SK-N-SH (cell line): ENCODE measurements at regions not wholly inside any gene's neighbourhood (a gene's known extent, or its start where the extent isn't known, plus 50 kb on each side); places are given as distances from the start of the nearest gene placed in this dataset.
"Not testable (repeated sequence)": the region's sequence is repeated elsewhere in the genome, so short reads cannot be mapped to it uniquely, and the experiment has no call there.

Experiments used
- CTCF ChIA-PET: fragments of 300-600, 350-600 bp; formaldehyde crosslinking; extraction: SDS; loops from one replicate; lab custom pipeline; 2021; lab: Yijun Ruan, JAX
- POLR2A ChIA-PET: fragments of 350-600 bp; sonication (Branson Sonifier 250); formaldehyde crosslinking; extraction: SDS; loops from one replicate; lab custom pipeline; 2020; ENCODE audit warnings: antibody characterized with exemption, inconsistent platforms; lab: Yijun Ruan, JAX
- DNase-seq: peaks from one replicate; pipeline ENCODE4 v3.0.0; 2012
- H2AFZ ChIP-seq: fragments of 200-600 bp; sonication (generic); 2 replicates; pipeline ENCODE4 v1.8.1; 2016; ENCODE audit warnings: antibody characterized with exemption, mild to moderate bottlenecking, low read depth
- H3F3A ChIP-seq: fragments of 200-600 bp; sonication (generic); replicated peaks from 2 replicates; pipeline ENCODE3; 2016; ENCODE audit warnings: antibody characterized with exemption, mild to moderate bottlenecking; ENCODE audit not compliant: insufficient read depth
- H3K27ac ChIP-seq, 2 experiments: fragments of 200-500 bp in 1 of 2; fragments of 200-600 bp in 1 of 2; sonication (Bioruptor generic) in 1 of 2; sonication (generic), shearing (Covaris generic) in 1 of 2; 2 replicates each; pipeline versions ENCODE4 v1.5.1 to v1.6.1; 2014 to 2016; ENCODE audit warnings: low read depth in 2 of 2, inconsistent platforms in 1 of 2, low read length in 1 of 2, mild to moderate bottlenecking in 1 of 2, mixed read lengths in 1 of 2
- H3K27me3 ChIP-seq: fragments of 200-600 bp; sonication (generic), shearing (Covaris generic); 2 replicates; pipeline ENCODE4 v1.6.1; 2016; ENCODE audit warnings: mixed run types; ENCODE audit not compliant: insufficient read depth
- H3K36me3 ChIP-seq, 2 experiments: fragments of 200-500 bp in 1 of 2; fragments of 200-600 bp in 1 of 2; sonication (Bioruptor generic) in 1 of 2; sonication (generic) in 1 of 2; replicated peaks in 1 of 2; 2 replicates each; pipeline versions ENCODE3 to v1.5.1; 2014 to 2016; ENCODE audit warnings: low read length in 1 of 2, mild to moderate bottlenecking in 1 of 2; ENCODE audit not compliant: insufficient read depth in 2 of 2, control insufficient read depth in 1 of 2
- H3K4me1 ChIP-seq, 2 experiments: fragments of 200-500 bp in 1 of 2; fragments of 200-600 bp in 1 of 2; sonication (Bioruptor generic) in 1 of 2; sonication (generic), shearing (Covaris generic) in 1 of 2; 2 replicates each; pipeline versions ENCODE4 v1.5.1 to v1.6.1; 2014 to 2016; ENCODE audit warnings: low read depth in 1 of 2, low read length in 1 of 2, mixed run types in 1 of 2; ENCODE audit not compliant: insufficient read depth in 2 of 2, control insufficient read depth in 1 of 2
- H3K4me2 ChIP-seq: fragments of 200-600 bp; sonication (generic), shearing (Covaris generic); 2 replicates; pipeline ENCODE4 v1.6.1; 2017; ENCODE audit warnings: mixed run types
- H3K4me3 ChIP-seq, 2 experiments: fragments of 200-500 bp in 1 of 2; fragments of 200-600 bp in 1 of 2; sonication (Bioruptor generic) in 1 of 2; sonication (generic), shearing (Covaris generic) in 1 of 2; 2 replicates each; pipeline versions ENCODE4 v1.5.1 to v1.8.1; 2014 to 2016; ENCODE audit warnings: low read depth in 2 of 2, inconsistent platforms in 1 of 2, low read length in 1 of 2, mild to moderate bottlenecking in 1 of 2, mixed read lengths in 1 of 2, moderate library complexity in 1 of 2
- H3K79me2 ChIP-seq: fragments of 200-600 bp; sonication (generic); 2 replicates; pipeline ENCODE4 v1.8.1; 2017; ENCODE audit warnings: mild to moderate bottlenecking; ENCODE audit not compliant: insufficient read depth
- H3K9ac ChIP-seq: fragments of 200-600 bp; sonication (generic); 2 replicates; pipeline ENCODE4 v1.6.1; 2017; ENCODE audit warnings: mixed run types
- H3K9me2 ChIP-seq: fragments of 200-600 bp; sonication (generic); 2 replicates; pipeline ENCODE4 v1.6.1; 2017; ENCODE audit warnings: mixed run types
- H3K9me3 ChIP-seq: fragments of 200-600 bp; sonication (generic); 2 replicates; pipeline ENCODE4 v1.6.1; 2017; ENCODE audit warnings: mixed run types, mild to moderate bottlenecking, moderate library complexity
- H4K20me1 ChIP-seq: fragments of 200-600 bp; sonication (generic); 2 replicates; pipeline ENCODE4 v1.6.1; 2017; ENCODE audit warnings: mild to moderate bottlenecking, mixed run types; ENCODE audit not compliant: insufficient read depth
- CHD2 ChIP-seq: fragments of 150-350 bp; IDR thresholded peaks from 2 replicates; pipeline ENCODE4 v1.6.1; 2018; ENCODE audit warnings: low read length; ENCODE audit not compliant: partially characterized antibody
- FOXJ3 ChIP-seq: sonication (generic); formaldehyde crosslinking; IDR thresholded peaks from 2 replicates; pipeline ENCODE4 v1.5.1; 2020; ENCODE audit warnings: mild to moderate bottlenecking, missing genetic modification reagents
- FOXM1 ChIP-seq: IDR thresholded peaks from 2 replicates; pipeline ENCODE4 v1.4.0; 2012; ENCODE audit warnings: low read depth, mild to moderate bottlenecking
- GABPA ChIP-seq: IDR thresholded peaks from 2 replicates; pipeline ENCODE4 v1.4.0; 2012; ENCODE audit warnings: low read depth, mild to moderate bottlenecking
- MEF2A ChIP-seq: IDR thresholded peaks from 2 replicates; pipeline ENCODE4 v1.4.0; 2012; ENCODE audit warnings: low read depth, borderline replicate concordance
- NRF1 ChIP-seq: IDR thresholded peaks from 2 replicates; pipeline ENCODE4 v1.6.1; 2012; ENCODE audit warnings: low read depth, mild to moderate bottlenecking, low read length
- POLR2AphosphoS5 ChIP-seq: IDR thresholded peaks from 2 replicates; pipeline ENCODE4 v1.6.1; 2012; ENCODE audit warnings: low read depth, low read length
- TEAD4 ChIP-seq: IDR thresholded peaks from 2 replicates; pipeline ENCODE4 v1.4.0; 2012; ENCODE audit warnings: mild to moderate bottlenecking, borderline replicate concordance; ENCODE audit not compliant: insufficient read depth
- ZBTB33 ChIP-seq: IDR thresholded peaks from 2 replicates; pipeline ENCODE4 v1.4.0; 2012; ENCODE audit warnings: low read depth, borderline replicate concordance
- WGBS: methylation state at CpG from one replicate; pipeline ENCODE4 v1.1.6; 2017; ENCODE audit warnings: low lambda C conversion rate; 5-methylcytosine and 5-hydroxymethylcytosine counted together
- TF ChIP-seq, protein P1 (sequence below): IDR thresholded peaks from 2 replicates; pipeline ENCODE4 v1.4.0; 2012; ENCODE audit warnings: low read depth, borderline replicate concordance

DNA sequence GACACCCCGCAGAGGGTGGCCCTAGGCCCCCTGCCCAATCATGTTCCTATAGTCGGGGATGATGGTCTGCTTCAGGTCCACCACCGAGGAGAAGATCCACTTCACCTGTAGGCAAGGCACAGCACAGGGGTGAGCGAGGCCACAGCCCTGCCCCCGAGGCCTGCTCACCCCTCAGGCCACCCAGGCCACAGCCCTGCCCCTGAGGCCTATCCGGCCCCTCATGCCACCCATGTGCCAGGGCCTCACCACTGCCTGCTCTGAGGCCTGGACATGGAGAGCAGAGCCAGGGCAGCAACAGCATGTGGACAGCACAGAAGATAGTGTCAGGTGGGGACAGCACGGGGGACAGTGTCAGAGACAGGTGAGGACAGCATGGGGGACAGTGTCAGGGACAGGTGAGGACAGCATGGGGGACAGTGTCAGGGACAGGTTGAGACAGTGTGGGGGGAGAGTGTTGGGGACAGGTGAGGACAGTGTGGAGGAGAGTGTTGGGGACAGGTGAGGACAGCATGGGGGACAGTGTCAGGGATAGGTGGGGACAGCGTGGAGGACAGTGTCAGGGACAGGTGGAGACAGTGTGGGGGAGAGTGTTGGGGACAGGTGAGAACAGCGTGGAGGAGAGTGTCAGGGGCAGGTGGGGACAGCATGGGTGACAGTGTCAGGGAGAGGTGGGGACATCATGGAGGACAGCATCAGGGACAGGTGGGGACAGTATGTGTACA is 239.7 kb downstream of the TMEM121 start:
- Histone ChIP-seq H3K36me3 (no peaks in the 10 kb centered on the region), H2AFZ (no peak overlapping the region), H3K4me2 (no peak overlapping the region), H3K79me2 (no peaks in the 10 kb centered on the region), H3K4me3 (no peak overlapping the region), H4K20me1 (no peaks in the 10 kb centered on the region), H3K4me1 (peaks cover 0 to 5% of the 10 kb centered on the region in 2 experiments; a peak in 1 of 4 replicates), H3K27ac (no peak overlapping the region; a peak in 1 of 4 replicates), H3K27me3 (no peaks in the 10 kb centered on the region), H3F3A (no peaks in the 10 kb centered on the region), H3K9ac (no peak overlapping the region), H3K9me3 (no peaks in the 10 kb centered on the region), H3K9me2 (no peaks in the 10 kb centered on the region)
- POLR2A ChIA-PET, result no interaction called here
- no peak for DNase-seq
- CTCF ChIA-PET, result no interaction called here
- WGBS, result 27% methylated on average over 3 of the region's 9 CpGs
- TF ChIP-seq NRF1, result no peak
- TF ChIP-seq, protein P1, sequence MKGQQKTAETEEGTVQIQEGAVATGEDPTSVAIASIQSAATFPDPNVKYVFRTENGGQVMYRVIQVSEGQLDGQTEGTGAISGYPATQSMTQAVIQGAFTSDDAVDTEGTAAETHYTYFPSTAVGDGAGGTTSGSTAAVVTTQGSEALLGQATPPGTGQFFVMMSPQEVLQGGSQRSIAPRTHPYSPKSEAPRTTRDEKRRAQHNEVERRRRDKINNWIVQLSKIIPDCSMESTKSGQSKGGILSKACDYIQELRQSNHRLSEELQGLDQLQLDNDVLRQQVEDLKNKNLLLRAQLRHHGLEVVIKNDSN, result no peak
- TF ChIP-seq CHD2, result no peak
- no peak for TF ChIP-seq ZBTB33
- TF ChIP-seq FOXJ3 (CRISPR knock-in tag), result no peak
- TF ChIP-seq POLR2AphosphoS5, result no peak
- TF ChIP-seq MEF2A, result no peak
- TF ChIP-seq GABPA, result no peak

DNA sequence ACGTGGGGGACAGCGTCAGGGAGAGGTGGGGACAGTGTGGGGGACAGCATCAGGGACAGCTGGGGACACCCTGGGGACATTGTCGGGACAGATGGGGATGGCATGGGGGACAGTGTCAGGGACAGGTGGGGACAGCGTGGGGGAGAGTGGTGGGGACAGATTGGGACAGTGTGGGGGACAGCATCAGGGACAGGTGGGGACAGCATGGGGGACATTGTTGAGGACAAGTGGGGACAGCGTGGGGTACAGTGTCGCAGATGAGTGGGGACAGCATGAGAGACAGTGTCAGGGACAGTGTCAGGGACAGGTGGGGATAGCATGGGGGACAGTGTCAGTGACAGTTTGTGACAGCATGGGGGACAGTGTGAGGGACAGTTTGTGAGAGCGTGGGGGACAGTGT is 240.9 kb downstream of the TMEM121 start:
- TF ChIP-seq TEAD4 (no peak), FOXM1 (no peak)
- TF ChIP-seq, protein P1, result no peak
- no peak for DNase-seq
- no peaks in the 10 kb centered on the region for H4K20me1 ChIP-seq
- H3F3A ChIP-seq, result no peaks in the 10 kb centered on the region
- peaks cover 0 to 5% of the 10 kb centered on the region in 2 experiments; a peak in 1 of 4 replicates for H3K4me1 ChIP-seq
- no peaks in the 10 kb centered on the region for H3K79me2 ChIP-seq
- no peak overlapping the region for H3K9ac ChIP-seq
- no peak overlapping the region for H2AFZ ChIP-seq
- no peak overlapping the region for H3K4me2 ChIP-seq
- ChIA-PET CTCF (no interaction called here), POLR2A (no interaction called here)
- H3K27me3 ChIP-seq, result no peaks in the 10 kb centered on the region
- H3K9me2 ChIP-seq, result no peaks in the 10 kb centered on the region
- WGBS, result 29% methylated on average over 7 of the region's 7 CpGs
- no peaks in the 10 kb centered on the region for H3K9me3 ChIP-seq
- no peak overlapping the region for H3K27ac ChIP-seq
- no peaks in the 10 kb centered on the region for H3K36me3 ChIP-seq
- H3K4me3 ChIP-seq, result no peak overlapping the region

- H3K9ac ChIP-seq, H3K4me3 ChIP-seq, H3K36me3 ChIP-seq, H3K9me2 ChIP-seq, H3K4me1 ChIP-seq, POLR2A ChIA-PET, H2AFZ ChIP-seq, H3K9me3 ChIP-seq, DNase-seq, H3K4me2 ChIP-seq, H3K27me3 ChIP-seq, H4K20me1 ChIP-seq, H3K27ac ChIP-seq, H3F3A ChIP-seq, CTCF ChIA-PET, H3K79me2 ChIP-seq: not testable (repeated sequence)
- no CpG with 5 or more reads among the region's 17 CpGs for WGBS
Measured at GRCh38 chr14:105768039-105768438, 241.7 kb downstream of the TMEM121 start.

- H3K27me3 ChIP-seq, H2AFZ ChIP-seq, H3K9me2 ChIP-seq, H3K79me2 ChIP-seq, H3K9ac ChIP-seq, H3K9me3 ChIP-seq, H3K27ac ChIP-seq, H3K36me3 ChIP-seq, DNase-seq, POLR2A ChIA-PET, CTCF ChIA-PET, H3K4me1 ChIP-seq, H4K20me1 ChIP-seq, H3K4me3 ChIP-seq, H3K4me2 ChIP-seq, H3F3A ChIP-seq: not testable (repeated sequence)
- WGBS, result 75% methylated on average over 4 of the region's 35 CpGs
Measured at GRCh38 chr14:105769061-105769730, 242.8 kb downstream of the TMEM121 start.
